Neutrophil (primary cell): ENCODE measurements at regions not wholly inside any gene's neighbourhood (a gene's known extent, or its start where the extent isn't known, plus 50 kb on each side); places are given as distances from the start of the nearest gene placed in this dataset.

Experiments
- H3K27ac ChIP-seq: fragments of 200-600 bp; sonication (generic); 2 replicates; pipeline ENCODE4 v1.5.1; 2016; ENCODE audit warnings: mild to moderate bottlenecking, moderate library complexity
- H3K27me3 ChIP-seq: fragments of 200-600 bp; sonication (generic); 2 replicates; pipeline ENCODE4 v1.6.0; 2016; ENCODE audit warnings: mild to moderate bottlenecking
- H3K36me3 ChIP-seq: fragments of 200-600 bp; sonication (generic); 2 replicates; pipeline ENCODE4 v1.5.1; 2017
- H3K4me1 ChIP-seq, 2 experiments: fragments of 200-600 bp in 1 of 2; sonication (generic) in 1 of 2; 1 replicate in 1 of 2; 2 replicates in 1 of 2; pipeline versions ENCODE4 v1.5.1 to v1.6.1; 2013 to 2016; ENCODE audit warnings: low read depth in 1 of 2, low read length in 1 of 2, mild to moderate bottlenecking in 1 of 2, moderate library complexity in 1 of 2; ENCODE audit not compliant: control insufficient read depth in 1 of 2, insufficient read depth in 1 of 2
- H3K4me3 ChIP-seq, 2 experiments: fragments of 200-600 bp in 1 of 2; sonication (generic) in 1 of 2; 1 replicate in 1 of 2; 2 replicates in 1 of 2; pipeline ENCODE4 v1.5.1; 2013 to 2016; ENCODE audit warnings: low read depth in 1 of 2, low read length in 1 of 2, mild to moderate bottlenecking in 1 of 2, moderate library complexity in 1 of 2
- H3K9me3 ChIP-seq: fragments of 200-600 bp; sonication (generic); 2 replicates; pipeline ENCODE4 v1.5.1; 2016
- TF ChIP-seq, protein P1 (sequence below): fragments of 200-600 bp; sonication (generic); IDR thresholded peaks from 2 replicates; pipeline ENCODE4 v1.5.1; 2016; ENCODE audit warnings: antibody characterized with exemption

- H3K27ac ChIP-seq = no peak overlapping the region
These were observed 601.1 kb upstream of the GRIA3 start for GRCh38 chrX:122582975-122583305.

GRCh38 chrX:122583551-122583950 lies 600.5 kb upstream of the GRIA3 start:
- no peak overlapping the region for H3K4me3 ChIP-seq
- TF ChIP-seq, protein P1, sequence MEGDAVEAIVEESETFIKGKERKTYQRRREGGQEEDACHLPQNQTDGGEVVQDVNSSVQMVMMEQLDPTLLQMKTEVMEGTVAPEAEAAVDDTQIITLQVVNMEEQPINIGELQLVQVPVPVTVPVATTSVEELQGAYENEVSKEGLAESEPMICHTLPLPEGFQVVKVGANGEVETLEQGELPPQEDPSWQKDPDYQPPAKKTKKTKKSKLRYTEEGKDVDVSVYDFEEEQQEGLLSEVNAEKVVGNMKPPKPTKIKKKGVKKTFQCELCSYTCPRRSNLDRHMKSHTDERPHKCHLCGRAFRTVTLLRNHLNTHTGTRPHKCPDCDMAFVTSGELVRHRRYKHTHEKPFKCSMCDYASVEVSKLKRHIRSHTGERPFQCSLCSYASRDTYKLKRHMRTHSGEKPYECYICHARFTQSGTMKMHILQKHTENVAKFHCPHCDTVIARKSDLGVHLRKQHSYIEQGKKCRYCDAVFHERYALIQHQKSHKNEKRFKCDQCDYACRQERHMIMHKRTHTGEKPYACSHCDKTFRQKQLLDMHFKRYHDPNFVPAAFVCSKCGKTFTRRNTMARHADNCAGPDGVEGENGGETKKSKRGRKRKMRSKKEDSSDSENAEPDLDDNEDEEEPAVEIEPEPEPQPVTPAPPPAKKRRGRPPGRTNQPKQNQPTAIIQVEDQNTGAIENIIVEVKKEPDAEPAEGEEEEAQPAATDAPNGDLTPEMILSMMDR = no peak
- no peaks in the 10 kb centered on the region for H3K27me3 ChIP-seq
- no peak overlapping the region for H3K27ac ChIP-seq
- H3K4me1 ChIP-seq = no peaks in the 10 kb centered on the region
- H3K9me3 ChIP-seq = no peaks in the 10 kb centered on the region
- H3K36me3 ChIP-seq = no peaks in the 10 kb centered on the region

More at GRCh38 chrX:122582975-122583305, 601.1 kb upstream of the GRIA3 start:
- no peak overlapping the region for H3K4me3 ChIP-seq
- H3K36me3 ChIP-seq = no peaks in the 10 kb centered on the region
- H3K27me3 ChIP-seq = no peaks in the 10 kb centered on the region
- H3K9me3 ChIP-seq = no peaks in the 10 kb centered on the region
- H3K4me1 ChIP-seq = no peaks in the 10 kb centered on the region
- TF ChIP-seq, protein P1 = no peak

- H3K27me3 ChIP-seq = no peaks in the 10 kb centered on the region
- no peaks in the 10 kb centered on the region for H3K36me3 ChIP-seq
- no peak overlapping the region for H3K27ac ChIP-seq
These were observed 599.1 kb upstream of the GRIA3 start for GRCh38 chrX:122584981-122585380.

GRCh38 chrX:122586831-122587230 lies 597.2 kb upstream of the GRIA3 start:
- no peaks in the 10 kb centered on the region for H3K27me3 ChIP-seq
- H3K4me1 ChIP-seq = no peaks in the 10 kb centered on the region
- TF ChIP-seq, protein P1 = no peak
- H3K9me3 ChIP-seq = no peaks in the 10 kb centered on the region
- no peak overlapping the region for H3K27ac ChIP-seq
- no peaks in the 10 kb centered on the region for H3K36me3 ChIP-seq
- H3K4me3 ChIP-seq = no peak overlapping the region

More at GRCh38 chrX:122584981-122585380, 599.1 kb upstream of the GRIA3 start:
- Histone ChIP-seq H3K4me3 (no peak overlapping the region), H3K9me3 (no peaks in the 10 kb centered on the region), H3K4me1 (no peaks in the 10 kb centered on the region)
- TF ChIP-seq, protein P1 = no peak

GRCh38 chrX:122591546-122591945 lies 592.5 kb upstream of the GRIA3 start:
- no peaks in the 10 kb centered on the region for H3K36me3 ChIP-seq
- H3K9me3 ChIP-seq = no peaks in the 10 kb centered on the region
- no peaks in the 10 kb centered on the region for H3K4me1 ChIP-seq
- TF ChIP-seq, protein P1 = no peak
- H3K27ac ChIP-seq = no peak overlapping the region
- no peaks in the 10 kb centered on the region for H3K27me3 ChIP-seq
- H3K4me3 ChIP-seq = no peak overlapping the region

DNA sequence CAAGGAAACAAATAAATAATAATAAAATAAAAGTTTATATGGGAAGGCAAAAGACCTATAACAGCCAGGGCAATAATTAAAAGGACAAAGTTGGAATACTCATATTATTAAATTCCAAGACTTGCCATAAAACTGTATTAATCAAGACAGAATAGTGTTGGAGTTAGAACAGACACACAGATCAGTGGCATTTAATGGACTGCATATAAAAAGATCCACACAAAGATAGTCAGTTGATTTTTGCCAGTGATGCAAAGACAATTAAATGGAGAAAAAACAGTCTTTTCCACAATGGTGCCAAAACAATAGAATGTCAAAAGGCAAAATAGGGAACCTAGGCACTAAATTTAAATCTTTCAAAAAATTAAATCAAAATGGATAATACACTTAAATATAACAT lies 587.1 kb upstream of the GRIA3 start:
- Histone ChIP-seq H3K9me3 (no peaks in the 10 kb centered on the region), H3K4me1 (no peaks in the 10 kb centered on the region), H3K27me3 (no peaks in the 10 kb centered on the region), H3K36me3 (no peaks in the 10 kb centered on the region), H3K4me3 (no peak overlapping the region), H3K27ac (no peak overlapping the region)
- TF ChIP-seq, protein P1 = no peak
